ENCODE measurements at regions not wholly inside any gene's neighbourhood (a gene's known extent, or its start where the extent isn't known, plus 50 kb on each side); places are given as distances from the start of the nearest gene placed in this dataset.

DNA sequence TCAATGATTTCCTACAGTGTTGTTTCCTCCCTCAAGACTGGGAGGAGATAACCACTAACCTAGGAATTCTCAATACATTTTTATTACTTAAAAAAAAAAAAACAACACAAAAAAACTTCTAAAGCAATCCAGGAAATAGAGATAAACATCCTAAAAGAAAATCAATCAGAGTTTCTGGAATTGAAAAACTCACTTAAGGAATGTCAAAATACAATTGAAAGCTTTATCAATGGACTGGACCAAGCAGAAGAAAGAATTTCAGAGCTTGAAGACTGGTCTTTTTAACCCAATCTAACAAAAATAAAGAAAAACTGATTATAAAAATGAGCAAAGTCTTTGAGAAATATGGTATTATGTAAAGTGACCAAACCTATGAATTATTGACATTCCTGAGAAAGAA is 394.1 kb downstream of the XPNPEP1 start:
- in situ Hi-C loops (cut with HindIII; ENCODE audit: low sequenced_read_pairs): no loop called here

DNA sequence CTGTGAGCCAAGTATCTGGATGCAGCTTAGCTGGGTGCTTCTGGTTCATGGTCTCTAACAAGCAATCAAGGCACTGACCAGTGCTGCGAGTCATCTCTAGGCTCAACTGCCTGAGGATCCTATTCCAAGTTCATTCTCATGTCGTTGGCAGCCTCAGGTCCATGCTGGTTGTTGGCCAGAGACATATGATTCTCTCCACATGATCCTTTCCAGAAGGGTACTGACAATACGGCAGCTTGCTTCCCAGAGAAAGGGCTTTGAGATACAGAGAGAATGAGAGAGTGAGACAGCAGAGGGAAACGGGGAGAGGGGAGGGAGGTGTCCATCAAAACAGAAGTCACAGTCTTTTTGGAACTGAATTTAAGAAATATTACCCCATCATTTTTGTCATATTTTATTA is 405.6 kb downstream of the XPNPEP1 start:
- in situ Hi-C loops (cut with HindIII; ENCODE audit: low sequenced_read_pairs): no loop called here

DNA sequence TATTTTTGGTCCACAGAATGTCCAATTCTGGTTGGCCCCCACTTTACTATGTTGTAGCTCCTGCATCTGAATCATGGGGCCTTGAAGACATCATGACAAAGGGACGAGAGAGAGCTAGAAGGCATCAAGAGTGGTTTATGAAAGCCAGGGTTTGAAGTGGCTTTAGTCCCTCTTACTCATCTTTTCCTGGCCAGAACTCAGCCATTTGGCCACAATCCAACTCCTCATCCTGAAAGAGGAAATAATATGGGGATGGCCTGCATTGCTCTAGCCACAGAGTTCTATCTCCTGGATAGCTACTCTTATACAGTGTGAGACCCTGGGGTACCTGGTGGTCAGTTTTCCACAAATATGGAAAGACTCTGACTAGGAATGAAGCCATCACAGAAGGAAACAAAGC is 418.9 kb downstream of the XPNPEP1 start:
- in situ Hi-C loops (cut with HindIII; ENCODE audit: low sequenced_read_pairs): no loop called here

DNA sequence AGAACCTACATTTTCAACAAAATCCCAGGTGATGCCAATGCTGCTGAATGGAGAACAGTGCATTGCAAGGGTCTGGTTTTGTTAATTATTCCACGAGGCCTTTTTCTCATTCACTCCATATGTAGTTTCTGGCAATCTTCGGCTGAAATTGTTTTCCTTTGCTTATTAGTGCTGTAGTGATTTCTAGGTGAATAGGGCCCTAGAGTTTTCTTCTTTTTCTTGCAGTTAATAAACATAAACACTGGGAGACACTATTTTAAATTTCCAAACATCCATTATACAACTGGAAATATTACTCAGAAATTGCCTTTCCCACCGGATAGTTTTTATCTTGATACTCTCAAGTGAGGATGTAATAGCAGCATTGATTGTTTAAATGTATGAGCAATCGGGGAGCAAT is 435.6 kb downstream of the XPNPEP1 start:
- in situ Hi-C loops (cut with HindIII; ENCODE audit: low sequenced_read_pairs): no loop called here

DNA sequence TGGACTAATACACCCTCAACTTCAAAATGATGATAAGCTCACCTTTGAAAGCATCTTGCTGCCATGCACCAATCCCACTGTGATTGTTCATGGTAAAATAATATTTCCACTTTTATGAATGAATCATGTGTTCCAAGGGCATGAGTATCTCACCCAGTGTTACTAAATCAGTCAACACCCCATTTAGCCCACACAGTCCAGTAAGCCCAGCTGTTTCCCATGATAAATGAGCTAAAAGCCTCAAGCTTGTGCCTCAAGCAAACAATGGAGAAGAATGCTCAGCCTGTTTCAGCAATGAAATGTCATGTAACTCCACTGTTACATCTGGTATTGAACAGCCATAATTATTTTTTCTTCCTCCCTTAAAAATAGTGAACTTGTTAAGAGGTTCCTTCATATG is 442.5 kb downstream of the XPNPEP1 start:
- in situ Hi-C loops (cut with HindIII; ENCODE audit: low sequenced_read_pairs): no loop called here

DNA sequence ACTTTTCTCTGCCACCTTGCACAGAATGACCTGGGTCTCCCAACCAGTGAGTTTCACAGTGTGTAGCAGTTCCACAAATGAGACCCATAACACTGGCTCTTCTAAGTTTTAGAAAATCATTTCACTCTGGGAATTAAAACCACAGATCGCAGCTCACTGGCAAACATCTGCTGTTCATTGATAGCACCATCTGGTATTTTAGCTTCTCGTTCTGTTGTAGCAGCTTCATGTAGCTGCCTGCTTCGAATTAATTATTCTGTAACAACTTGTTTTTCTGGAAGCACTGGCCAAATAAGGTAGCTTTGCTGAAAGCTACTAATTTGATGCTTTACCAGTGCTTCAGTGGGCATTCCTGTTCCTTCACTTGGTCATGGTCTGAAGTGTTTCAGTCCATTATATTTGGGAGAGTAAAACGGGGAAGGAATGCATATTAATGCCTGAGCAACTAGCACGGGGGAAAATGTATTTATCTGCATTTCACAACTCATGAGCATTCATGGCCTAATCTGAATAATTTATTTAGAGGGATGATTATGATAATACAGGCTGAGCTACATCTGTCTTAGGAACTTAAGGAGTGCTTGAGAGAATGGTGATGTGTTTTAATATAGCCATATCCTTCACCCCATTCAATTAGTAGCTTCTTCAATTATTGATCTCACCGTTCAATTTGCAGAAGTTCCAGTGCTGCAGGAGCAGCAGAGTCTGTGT is 447.4 kb downstream of the XPNPEP1 start:
- in situ Hi-C loops (cut with HindIII; ENCODE audit: low sequenced_read_pairs): no loop called here

DNA sequence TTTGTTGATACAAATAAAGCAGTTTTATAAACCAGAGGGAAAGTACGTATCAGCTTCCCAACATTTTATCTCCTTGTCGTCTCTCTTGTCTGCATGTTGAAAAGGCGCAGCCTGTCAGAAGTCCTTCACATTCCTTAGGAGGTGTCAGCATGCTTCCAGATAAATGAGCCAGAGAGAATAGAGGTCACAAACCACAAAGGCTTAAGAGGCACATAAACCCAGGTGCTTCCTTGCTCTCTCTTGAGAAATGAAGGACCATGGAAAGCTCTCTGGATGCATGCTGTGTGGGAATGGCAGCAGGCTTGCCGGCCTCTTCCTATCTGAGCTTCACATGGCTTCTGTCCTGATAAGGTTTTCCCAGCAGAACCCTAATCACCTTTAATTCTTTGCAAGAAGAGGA is 448.5 kb downstream of the XPNPEP1 start:
- in situ Hi-C loops (cut with HindIII; ENCODE audit: low sequenced_read_pairs): no loop called here

DNA sequence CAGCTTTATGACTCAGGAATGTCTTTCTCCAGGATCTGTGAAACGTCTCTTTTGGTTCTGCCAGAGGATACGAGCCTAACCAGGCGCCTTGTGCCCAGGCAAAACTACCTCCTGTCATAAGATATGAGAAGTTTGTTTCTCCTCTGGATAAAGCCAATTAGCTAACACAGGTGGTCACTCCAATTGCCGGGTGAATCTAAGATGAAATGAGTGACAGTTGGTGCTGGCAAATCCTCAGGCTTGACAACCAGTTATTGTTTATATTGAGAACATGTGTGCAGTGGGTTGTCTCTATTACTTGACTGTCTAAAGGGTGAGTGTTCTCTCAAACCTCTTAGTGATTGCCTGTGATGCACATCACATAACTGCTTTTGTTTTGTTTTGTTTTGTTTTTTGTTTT is 449.1 kb downstream of the XPNPEP1 start:
- in situ Hi-C loops (cut with HindIII; ENCODE audit: low sequenced_read_pairs): no loop called here

DNA sequence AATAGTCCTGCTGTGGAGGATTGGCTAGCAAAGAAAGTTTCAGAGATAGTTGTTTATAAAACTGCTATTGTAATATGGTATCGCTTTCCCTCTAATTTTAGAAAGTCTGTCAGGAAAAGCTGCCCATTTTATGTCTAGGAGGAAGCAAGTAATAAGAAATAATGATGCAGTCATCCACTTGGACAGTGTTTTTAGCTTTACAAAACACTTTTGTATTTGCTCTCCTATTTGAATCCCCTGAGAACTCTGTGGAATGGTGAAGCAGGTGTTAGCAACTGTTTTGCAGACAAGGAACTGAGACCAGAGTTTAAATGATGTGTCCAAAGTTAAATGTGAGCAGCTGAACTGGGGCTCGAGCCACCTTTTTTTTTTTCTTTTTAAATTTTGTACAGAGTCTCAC is 455.8 kb downstream of the XPNPEP1 start:
- in situ Hi-C loops (cut with HindIII; ENCODE audit: low sequenced_read_pairs): no loop called here

DNA sequence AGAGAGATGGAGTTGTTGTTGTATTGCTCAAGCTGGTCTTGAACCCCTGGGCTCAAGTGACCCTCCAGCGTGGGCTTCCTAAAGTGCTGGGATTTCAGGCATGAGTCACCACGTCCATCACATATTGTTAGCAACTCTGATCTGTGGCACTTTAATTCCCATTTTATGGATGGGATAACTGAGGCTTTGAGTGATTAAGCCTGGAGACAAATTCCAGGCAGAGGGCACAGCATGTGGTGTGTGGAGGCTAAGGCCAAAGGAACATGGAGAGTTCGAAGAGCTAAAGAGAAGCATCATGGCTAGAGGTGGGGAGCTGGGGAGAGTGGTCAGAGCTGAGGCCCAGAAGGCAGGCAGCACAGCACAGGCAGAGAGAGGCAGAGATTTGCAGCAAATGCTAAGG is 458.4 kb downstream of the XPNPEP1 start:
- in situ Hi-C loops (cut with HindIII; ENCODE audit: low sequenced_read_pairs): no loop called here

DNA sequence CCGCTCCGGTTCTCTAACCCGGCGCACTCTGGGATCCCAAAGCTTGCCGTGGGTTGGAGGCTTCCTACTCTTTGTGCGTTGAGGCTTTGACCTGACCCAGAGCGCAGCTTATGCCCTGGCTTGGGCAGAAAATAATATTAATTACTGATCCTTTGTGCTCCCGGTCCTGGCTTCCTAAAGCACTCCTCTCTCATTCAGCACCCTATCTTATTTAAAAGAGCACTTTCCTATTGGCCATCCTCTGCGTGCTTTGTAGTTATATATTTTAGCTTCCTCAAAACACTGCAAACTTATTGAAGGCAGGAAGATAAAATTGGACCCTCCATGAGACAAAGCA is 466.0 kb downstream of the XPNPEP1 start:
- in situ Hi-C loops (cut with HindIII; ENCODE audit: low sequenced_read_pairs): no loop called here

DNA sequence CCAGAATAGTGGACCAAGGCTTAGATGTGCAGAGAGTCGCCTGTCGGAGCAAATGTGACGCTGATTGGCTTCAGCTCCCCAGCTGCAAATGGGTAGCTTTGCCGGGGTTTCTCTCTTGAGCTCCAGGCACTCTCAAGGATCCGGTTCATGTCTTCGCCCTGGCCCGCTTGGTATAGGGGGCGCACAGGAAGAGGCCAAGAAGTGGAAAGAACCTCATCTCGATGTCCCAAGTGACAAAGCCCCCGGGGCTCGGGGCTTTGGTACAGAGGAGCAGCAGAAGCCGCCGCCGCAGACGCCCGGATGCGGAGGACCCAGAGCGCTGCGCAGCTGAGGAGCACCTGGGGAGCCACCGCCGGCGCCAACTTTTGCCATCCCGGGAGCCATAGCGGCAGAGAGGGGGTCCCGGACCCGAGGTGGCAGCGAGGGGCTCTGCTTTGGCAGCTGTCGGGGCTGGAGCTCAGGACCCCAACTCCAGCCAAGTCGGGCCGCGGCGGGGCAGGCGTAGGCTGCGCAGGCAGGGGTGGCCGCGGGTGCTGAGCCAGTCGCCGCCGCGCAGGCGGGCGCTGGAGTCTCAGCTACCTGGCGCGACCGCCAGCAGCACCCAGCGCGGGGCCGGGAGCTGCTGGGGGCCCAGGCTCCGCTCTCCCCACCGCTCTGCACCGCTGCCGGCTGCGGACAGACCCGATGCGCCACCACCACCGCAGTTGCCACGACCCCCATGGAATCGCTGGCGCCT is 466.6 kb downstream of the XPNPEP1 start:
- in situ Hi-C loops (cut with HindIII; ENCODE audit: low sequenced_read_pairs): no loop called here

DNA sequence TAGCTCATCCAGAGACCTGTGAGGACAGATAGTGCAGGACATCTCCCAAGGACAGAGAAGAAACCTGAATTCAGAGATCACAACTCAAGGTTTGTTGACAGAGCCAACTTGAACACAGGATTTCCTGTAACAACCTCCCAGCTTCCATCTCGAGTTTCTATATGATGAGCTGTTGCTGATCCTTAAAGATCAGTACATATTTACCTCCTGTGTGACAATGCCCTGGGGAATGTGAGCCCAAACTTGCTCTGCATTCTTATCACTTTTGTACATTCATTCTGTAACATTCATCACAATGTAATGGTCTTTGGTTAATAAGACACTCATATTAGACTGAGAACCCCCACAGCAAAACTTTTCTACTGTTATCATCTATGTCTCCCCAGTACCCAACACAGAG is 468.6 kb downstream of the XPNPEP1 start:
- in situ Hi-C loops (cut with HindIII; ENCODE audit: low sequenced_read_pairs): no loop called here

DNA sequence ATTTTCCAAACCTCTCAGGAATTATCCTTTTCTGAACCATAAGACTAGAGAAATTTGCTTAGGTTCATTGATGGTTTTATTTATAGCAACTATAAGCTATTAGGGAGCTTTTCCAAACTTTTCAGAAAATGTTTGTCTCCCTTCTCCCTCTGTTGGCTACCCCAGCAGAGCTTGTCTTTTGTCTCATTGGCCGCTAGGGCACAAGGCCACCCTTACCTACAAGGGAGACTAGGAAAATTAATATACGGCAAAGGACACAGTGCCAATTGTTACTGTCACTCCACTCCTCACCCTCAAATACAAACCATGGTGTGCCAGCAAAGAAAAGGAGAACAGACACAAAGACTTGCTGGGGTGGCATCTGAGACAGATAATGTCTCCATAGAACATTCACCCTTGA is 471.4 kb downstream of the XPNPEP1 start:
- in situ Hi-C loops (cut with HindIII; ENCODE audit: low sequenced_read_pairs): no loop called here

DNA sequence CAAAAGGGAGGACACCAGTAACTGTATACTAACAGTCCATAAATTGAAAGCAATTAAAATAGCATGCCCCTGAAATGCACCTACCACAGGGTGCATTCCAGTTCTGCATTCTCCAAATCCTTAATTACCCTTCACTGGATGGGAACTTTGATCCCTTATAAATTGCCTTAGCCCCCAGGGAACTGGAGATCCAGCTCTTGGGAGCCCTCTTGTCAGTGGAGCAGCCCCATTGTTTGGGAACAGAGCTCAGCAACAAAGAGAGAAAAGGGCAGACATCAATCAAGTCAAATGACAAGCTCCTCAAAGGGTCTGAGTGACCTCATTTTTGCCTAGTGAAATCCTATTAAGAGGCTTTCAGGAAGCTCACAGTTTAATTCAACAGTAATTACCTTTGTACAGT is 472.6 kb downstream of the XPNPEP1 start:
- in situ Hi-C loops (cut with HindIII; ENCODE audit: low sequenced_read_pairs): no loop called here

DNA sequence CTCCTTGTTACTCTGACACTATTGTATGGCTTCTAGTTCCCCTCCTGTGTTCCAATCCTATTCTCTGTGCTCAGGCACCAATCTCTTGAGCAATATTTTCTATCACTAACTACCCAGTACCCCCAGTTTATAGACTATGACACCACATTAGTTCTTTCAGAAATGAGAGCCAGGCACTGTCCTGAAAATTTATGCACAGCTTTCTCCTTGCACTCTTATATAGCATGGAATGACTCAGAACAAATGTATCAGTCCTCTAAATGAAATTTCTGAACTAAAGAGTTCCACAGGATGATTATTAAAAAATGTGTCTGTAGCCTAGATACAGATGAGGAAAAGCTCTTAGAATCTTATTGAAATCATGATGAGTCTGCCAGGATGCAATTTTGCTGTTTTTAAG is 489.9 kb downstream of the XPNPEP1 start:
- in situ Hi-C loops (cut with HindIII; ENCODE audit: low sequenced_read_pairs): no loop called here

DNA sequence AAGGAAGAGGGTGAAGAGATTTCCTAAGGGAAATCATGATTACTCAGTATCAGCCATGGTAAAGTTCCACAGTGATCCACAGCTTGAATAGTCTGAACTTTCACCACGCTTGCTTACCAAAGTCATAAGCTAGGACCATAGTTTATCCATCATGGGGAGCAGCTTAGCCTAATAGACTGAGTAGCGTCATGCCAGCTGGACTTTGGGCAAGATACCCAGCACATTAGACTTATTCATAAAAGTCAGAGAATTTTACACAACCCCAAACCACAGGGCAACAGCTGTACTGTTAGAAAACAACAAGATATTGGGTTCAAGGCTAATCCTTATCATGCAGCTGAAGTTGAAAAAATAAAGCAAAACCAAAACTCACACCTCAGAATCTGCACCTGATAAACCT is 491.0 kb downstream of the XPNPEP1 start:
- in situ Hi-C loops (cut with HindIII; ENCODE audit: low sequenced_read_pairs): no loop called here

DNA sequence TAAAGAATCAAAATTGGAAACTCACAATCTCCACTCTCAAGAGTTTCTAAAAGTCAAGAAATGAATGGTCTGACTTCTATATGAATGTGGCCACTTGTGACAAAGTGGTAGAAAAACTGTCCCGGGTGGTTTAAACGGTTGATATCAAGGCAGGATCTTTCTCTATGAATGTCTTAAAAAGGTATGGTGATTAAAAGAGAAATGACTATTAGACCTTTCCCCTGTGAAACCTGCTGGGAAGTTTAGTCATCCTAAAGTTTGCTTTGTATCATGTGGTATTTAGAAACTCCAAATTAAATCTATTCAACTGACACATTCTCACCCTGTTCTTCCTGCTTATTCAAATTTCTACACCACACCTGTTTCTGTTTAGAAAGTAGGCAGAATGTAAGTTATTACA is 492.5 kb downstream of the XPNPEP1 start:
- in situ Hi-C loops (cut with HindIII; ENCODE audit: low sequenced_read_pairs): no loop called here

DNA sequence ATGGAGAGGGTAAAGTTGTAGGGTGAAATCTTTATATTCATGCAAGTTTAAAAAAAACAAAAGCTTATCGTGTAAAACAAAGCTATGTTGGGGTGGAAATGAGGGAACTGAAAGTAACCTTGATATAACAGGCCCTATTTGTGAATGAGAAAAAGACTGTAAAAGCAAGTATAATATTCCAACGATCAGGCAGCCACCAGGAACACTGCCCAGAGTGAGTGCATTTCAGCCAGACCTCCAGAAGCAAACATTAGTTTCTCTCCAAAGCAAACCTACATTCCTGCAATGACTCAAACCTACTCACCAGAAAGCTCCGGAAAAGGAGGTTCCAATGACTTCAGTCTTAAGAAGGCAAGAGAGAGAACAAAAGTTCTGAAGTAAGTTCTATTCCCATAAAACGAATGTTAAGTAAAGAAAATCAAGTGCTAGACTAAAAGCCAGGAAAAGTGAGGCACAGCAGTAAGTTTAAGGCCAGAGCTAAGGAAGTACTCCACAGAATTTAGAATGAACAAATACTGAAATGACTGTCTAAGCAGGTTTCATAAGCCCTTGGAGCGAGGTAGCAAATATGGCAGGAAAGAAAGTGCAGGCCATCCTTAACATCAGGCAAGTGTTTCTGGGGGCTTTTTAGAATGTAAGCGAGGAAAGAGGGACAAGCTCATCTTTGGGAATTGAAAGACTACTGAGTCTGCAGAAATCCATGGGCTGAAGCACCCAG is 493.1 kb downstream of the XPNPEP1 start:
- in situ Hi-C loops (cut with HindIII; ENCODE audit: low sequenced_read_pairs): no loop called here

DNA sequence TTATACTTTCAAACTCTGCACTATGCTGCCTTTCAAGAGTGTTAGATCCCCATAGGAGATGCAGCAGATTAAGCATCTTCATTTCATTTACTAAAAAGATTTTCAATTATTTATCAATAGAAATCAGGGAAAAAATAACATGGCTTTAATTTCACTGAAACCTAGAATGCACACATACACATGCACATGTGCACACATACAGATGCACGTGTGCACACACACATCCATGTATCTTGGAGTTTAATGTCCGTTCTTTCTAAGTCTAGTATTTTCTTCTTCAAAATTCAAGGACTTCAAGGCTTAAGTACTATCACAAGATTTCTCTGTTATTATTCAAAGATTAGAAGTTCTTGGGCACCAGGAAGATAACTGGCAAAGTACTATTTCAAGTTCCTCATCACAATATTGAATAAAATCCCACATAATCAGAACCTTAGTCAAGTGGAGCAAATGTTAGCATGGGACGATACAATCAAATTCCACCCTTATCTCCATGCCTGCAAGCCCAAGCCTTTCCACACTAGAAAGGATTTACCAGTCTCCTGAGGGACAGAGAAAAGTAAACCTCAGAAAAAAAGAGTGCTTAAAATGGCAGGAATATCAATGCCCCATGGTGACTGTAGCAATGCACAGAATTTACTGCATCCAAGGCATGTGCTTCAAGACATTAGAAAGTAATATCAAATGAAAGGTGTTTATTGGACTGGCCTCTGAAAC is 494.4 kb downstream of the XPNPEP1 start:
- in situ Hi-C loops (cut with HindIII; ENCODE audit: low sequenced_read_pairs): no loop called here

DNA sequence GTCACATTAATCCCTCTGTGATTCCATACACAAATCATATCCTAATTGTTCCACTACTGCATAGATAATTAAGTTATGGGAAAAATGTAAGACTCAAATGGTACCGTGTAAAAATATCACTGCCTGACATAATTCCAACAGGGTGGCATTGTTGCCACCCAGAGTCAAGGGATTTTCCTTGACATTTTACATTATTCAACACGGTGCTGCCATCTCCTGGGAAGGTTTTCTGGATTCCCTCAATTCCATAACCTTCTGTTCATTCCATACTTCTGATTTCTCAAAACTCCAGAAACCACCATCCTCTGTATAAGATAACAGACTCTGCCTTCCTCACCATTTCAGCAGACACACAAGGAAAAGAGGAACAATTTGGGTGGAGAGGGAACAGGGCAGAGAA is 495.9 kb downstream of the XPNPEP1 start:
- in situ Hi-C loops (cut with HindIII; ENCODE audit: low sequenced_read_pairs): no loop called here

DNA sequence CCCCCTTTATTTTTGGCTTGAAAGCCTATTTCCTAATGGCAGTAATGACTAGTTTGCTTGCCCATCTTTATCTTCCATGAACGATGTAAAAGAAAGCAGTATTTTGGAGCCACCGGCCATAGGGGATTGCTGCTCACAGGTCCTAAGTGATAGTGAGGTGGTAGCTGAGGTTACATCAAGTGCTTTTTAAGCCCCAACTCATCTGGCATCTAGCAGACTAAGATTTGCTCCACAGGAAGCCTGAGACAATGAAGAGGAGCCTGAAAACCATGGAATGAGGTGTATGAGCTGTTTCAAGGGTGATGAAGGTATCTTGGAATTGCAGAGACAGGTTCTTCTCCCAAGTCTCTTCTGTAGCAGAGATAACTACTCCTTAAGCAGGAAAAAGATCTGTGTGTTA is 496.3 kb downstream of the XPNPEP1 start:
- in situ Hi-C loops (cut with HindIII; ENCODE audit: low sequenced_read_pairs): no loop called here

Measured in DLD1 (cell line).